HUDEP-2 (cell line): ENCODE measurements at regions not wholly inside any gene's neighbourhood (a gene's known extent, or its start where the extent isn't known, plus 50 kb on each side); places are given as distances from the start of the nearest gene placed in this dataset.
"Not testable (repeated sequence)": the region's sequence is repeated elsewhere in the genome, so short reads cannot be mapped to it uniquely, and the experiment has no call there.

Experiments
- DNase-seq, 76 experiments: peaks; one replicate each; lab custom pipeline; 2025; ENCODE audit not compliant: unreplicated experiment in 76 of 76; lab: John Stamatoyannopoulos, UW

DNA sequence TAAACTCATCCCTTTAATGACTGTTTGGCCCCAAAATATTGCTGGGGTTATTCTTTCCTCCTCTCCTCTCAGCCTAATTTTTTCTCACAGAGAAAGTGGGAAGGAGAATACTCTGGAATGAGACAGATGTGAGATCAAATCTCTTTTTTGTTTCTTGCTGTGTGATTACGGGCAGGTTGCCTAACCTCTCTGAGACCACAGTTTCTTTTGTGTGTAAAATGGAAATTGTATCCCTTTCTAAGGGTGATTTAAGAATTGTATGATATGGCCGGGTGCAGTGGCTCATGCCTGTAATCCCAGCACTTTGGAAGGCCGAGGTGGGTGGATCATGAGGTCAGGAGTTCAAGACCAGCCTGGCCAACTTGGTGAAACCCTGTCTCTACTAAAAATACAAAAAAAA lies 111.5 kb upstream of the MRPS22 start:
- not testable (repeated sequence) for DNase-seq

DNA sequence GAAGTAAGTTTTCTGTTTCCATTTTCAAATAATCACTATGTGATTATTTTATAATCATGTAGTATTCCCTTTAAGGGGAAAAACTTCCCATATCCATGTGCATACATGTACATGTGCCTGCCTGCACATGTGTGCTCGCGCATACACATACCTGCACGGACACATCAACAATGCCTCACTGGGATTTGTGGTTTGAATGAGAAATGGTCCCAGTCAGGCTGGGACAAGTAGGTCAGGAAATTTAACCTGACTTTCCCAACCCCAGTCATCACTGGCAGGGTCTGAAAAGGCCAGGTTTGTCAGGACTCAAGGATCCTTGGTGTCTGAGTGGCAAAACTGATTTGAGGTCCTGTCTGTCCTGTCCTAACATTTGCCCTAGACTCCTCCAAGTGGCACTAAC lies 109.3 kb upstream of the MRPS22 start:
- no peak for DNase-seq

DNA sequence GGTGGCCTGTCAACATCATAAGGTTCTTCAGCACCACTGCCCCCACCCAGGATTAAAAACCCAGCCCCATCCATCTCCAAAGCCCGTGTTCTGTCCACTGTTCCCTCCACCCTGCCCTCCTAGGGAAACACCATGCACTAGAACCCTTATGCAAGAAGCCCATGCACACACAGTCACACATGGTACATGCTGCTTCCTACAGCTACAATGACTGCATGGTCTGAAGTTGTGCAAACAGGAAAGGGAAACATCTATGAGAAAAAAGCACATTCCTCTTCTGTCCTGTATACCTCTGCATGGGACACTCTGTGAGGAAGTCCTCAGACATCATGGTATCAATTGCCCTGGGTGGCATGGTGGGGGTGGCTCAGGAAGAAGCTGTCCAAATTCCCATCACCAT lies 108.6 kb upstream of the MRPS22 start:
- DNase-seq = no peak

GRCh38 chr3:139236336-139236735 lies 107.5 kb upstream of the MRPS22 start:
- DNase-seq = no peak

- no peak for DNase-seq
These were observed 105.4 kb upstream of the MRPS22 start for GRCh38 chr3:139238281-139239030.

- no peak for DNase-seq
These were observed 104.3 kb upstream of the MRPS22 start for GRCh38 chr3:139239550-139239949.

DNA sequence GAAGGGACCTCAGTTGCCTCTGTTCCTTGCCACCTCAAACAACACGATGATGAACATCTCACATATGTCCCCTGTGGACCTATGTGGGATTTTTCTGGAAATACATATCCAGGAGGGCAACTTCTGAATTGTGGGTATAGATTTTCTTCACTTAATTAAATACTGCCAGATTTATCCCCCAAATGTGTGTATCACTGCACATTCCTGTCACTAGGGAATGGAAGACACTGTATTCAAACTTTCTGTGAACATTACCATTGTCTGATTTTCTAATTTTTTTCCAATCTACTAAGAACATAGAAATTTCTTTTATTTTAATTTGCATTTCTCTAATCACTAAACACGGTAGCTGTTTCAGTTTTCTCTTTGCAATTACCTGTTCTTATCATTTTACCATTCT lies 102.0 kb upstream of the MRPS22 start:
- DNase-seq = no peak

- no peak for DNase-seq
These were observed 100.1 kb upstream of the MRPS22 start for GRCh38 chr3:139243710-139244109.

DNA sequence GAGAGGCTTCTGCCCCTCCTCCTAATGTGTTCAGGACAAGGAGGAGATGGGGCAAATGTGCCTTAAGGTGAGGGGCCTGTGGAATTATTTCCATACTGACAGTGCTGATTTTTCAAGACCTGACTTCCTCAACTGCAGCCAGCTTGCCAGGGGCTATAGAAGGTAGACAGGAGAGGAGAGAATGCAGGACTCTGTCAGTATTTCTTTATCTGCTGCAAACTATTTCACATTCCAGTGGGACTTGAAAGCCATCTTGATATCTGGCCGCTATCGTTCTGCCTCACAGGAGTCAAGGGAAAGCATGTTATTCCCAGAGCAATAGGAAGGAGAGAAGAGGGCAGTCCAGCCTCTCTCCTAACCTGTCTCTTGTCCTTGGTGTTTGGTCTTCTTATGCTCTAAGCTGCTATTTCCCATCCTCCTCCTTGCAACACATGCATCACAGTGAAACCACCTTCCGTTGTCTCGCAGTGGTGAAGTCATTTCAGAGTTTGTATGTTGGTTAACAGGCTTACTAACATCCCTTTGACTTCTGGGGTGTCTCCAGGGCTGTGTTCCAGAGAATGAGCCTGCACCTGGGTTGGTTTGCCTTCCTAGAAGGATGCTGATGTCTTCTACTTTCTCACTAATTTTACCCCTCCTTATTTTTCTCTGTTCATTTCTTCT lies 95.1 kb upstream of the MRPS22 start:
- no peak for DNase-seq

DNA sequence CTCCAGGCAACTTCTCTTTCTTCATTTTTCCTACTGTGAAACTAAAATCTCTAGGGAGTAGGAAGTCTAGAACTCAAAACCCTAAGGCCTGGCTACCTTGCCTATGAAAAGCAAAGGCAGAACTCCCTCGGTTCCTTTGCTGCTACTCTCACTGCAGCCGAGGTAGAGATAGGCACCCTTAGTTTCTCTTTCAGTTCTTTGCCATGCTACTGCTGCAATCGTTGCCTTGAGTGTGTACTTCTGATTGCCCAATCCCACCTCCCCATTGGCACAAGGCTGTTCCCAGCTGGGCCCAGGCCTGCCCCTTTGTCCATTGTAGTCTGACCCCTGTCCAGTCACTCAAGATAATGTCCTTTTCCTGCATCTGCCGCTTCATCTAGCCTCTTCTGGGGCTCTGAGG lies 92.3 kb upstream of the MRPS22 start:
- no peak for DNase-seq

DNA sequence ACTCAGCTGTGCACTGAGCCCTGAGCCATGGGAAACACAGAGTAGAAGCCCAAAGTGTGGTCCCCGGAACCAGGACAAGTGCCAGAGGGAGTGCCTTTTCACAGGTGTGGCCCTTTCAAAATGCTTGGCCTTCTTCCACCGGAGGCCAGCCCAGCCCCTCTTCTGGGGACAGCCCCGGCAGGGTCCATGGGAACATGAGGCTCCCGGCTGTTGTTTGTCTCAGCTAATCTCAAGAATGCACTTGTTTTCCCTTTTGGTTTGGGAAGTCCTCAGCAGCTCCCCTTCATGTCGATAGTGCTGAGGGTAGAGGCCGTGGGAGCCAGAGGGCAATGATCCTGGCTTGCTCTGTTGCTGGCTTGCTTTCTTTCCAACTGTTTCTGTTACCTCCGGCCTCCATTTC lies 91.1 kb upstream of the MRPS22 start:
- no peak for DNase-seq

GRCh38 chr3:139258276-139258675 lies 85.5 kb upstream of the MRPS22 start:
- no peak for DNase-seq

GRCh38 chr3:139259398-139259797 lies 84.4 kb upstream of the MRPS22 start:
- DNase-seq = no peak

DNA sequence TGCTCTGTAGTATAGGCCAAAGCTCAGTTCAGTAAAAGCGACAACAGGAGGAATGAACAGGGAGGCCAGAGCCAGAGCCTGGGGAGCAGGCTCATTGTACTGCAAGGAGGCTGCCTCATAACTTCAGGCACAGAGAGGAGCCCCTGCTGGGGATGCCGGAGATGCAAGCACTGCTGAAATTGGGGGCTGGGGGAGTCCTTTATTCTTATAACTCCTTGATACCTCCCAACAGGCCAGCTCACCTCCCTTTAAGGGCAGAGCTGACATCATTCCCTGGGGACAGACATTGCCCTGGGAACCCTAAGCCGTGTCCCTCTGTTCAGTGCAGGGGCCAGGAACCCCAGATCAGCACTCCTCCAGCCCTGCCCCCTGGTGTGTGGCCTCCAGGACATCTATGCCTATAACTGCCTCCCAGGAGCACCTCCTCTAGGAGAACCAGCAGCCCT lies 83.8 kb upstream of the MRPS22 start:
- no peak for DNase-seq

DNA sequence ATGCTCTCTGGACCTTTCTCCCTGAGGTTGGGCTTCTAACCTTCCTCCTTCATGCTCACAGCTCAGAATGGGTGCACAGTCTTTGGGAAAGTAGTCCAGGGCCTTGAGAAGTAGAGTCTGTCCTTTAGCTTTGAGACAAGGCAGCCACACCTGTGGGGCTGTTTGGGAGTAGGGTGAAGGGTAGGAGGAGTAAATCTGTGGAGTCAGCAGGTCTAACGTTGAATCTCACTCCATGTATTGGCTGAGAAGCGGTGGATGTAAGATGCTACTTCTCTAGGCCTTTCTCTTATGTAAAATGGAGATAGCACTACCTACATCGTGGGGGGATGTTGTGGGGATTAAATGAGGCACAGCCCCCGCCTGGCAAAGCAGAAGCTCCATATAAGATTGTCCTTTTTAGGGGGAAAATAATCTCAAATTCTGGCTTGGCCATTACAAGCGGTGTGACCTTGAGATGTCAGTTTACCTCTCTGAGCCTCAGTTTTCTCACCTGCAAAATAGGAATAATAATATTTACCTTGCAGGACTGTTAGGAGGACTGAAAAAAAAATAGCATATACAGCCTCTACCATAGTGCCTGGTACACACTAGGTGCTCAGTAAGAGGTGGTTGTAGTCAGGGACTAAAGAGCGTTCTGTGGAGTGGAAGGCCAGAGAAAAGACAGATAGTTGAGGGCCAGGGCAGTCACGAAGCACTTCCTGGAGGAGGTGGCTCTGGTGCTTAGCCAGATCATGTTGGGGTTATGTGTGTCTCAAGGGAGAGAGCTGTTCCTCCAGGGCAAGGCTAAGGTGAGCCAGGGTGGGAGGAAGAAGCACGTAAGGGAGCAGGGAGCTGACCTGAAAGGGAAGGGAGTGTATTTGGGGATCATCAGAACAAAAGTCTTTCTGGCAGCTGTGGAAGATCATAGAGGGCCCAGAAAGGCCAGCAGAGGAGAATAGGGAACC lies 82.8 kb upstream of the MRPS22 start:
- no peak for DNase-seq

DNA sequence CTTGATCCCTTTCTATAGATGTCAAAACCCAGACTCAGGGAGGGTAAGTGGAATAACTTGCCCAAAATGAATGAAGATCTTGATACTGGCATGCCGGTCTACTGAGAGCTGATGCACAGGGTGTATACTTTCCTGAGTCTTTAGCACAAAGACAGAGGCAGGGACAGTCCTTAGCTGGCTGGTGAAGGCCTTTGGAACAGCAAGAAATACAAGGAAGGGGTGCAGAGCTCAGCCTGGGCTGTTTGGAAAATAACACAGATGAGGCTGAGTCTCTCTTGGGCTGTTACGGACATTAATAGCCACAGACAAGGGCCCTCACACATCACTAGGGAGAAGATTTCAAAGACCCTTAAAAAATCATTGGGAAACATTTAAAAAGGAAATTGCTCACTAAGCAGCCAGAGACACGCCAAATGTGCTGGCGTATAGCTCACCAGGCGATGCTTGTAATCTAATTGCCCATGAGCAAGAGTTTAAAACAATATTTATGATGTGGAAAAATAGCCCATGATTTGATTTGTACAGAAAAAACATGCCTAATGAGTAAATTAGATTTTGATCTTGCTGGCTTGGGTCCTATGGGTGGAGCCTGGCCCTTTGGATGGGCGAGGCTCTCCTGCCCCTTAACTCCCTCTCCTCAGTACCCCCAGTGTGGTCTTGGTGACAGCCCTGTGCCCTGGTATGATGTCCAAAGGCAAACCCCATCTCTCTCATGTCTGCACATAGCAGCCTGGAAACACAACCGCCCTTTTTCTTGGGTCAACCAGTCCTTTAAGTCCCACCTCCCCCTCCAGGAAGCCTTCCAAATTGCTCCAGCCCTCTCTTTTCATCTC lies 81.8 kb upstream of the MRPS22 start:
- DNase-seq = no peak

- no peak for DNase-seq
These were observed 80.0 kb upstream of the MRPS22 start for GRCh38 chr3:139263798-139264197.

GRCh38 chr3:139264375-139264774 lies 79.4 kb upstream of the MRPS22 start:
- DNase-seq = no peak

- DNase-seq = no peak
These were observed 78.4 kb upstream of the MRPS22 start for GRCh38 chr3:139265131-139266016.
